ENCODE measurements at regions not wholly inside any gene's neighbourhood (a gene's known extent, or its start where the extent isn't known, plus 50 kb on each side); places are given as distances from the start of the nearest gene placed in this dataset.

- in situ Hi-C loops (cut with HindIII; ENCODE audit: low sequenced_read_pairs): no loop called here
- no peak for DNase-seq (ENCODE audit: low spot score)
Observed at GRCh38 chr14:101020834-101021370, 117.4 kb upstream of the RTL1 start.

GRCh38 chr14:101022121-101022520 is 118.6 kb upstream of the RTL1 start:
- no peak for DNase-seq (ENCODE audit: low spot score)
- in situ Hi-C loops (cut with HindIII; ENCODE audit: low sequenced_read_pairs): no loop called here

- DNase-seq (ENCODE audit: low spot score): no peak
- in situ Hi-C loops (cut with HindIII; ENCODE audit: low sequenced_read_pairs): no loop called here
Observed at GRCh38 chr14:101022916-101023435, 119.5 kb upstream of the RTL1 start.

GRCh38 chr14:101024686-101025085 is 121.2 kb upstream of the RTL1 start:
- in situ Hi-C loops (cut with HindIII; ENCODE audit: low sequenced_read_pairs): no loop called here
- DNase-seq (ENCODE audit: low spot score): no peak

GRCh38 chr14:101025131-101025530 is 121.6 kb upstream of the RTL1 start:
- in situ Hi-C loops (cut with HindIII; ENCODE audit: low sequenced_read_pairs): no loop called here
- DNase-seq (ENCODE audit: low spot score): no peak

- DNase-seq (ENCODE audit: low spot score): no peak
- in situ Hi-C loops (cut with HindIII; ENCODE audit: low sequenced_read_pairs): no loop called here
Observed at GRCh38 chr14:101025696-101026095, 122.2 kb upstream of the RTL1 start.

- DNase-seq (ENCODE audit: low spot score): no peak
- in situ Hi-C loops (cut with HindIII; ENCODE audit: low sequenced_read_pairs): no loop called here
Observed at GRCh38 chr14:101026341-101026740, 122.8 kb upstream of the RTL1 start.

- no peak for DNase-seq (ENCODE audit: low spot score)
- in situ Hi-C loops (cut with HindIII; ENCODE audit: low sequenced_read_pairs): no loop called here
Observed at GRCh38 chr14:101027291-101027690, 123.8 kb upstream of the RTL1 start.

GRCh38 chr14:101027966-101028365 is 124.4 kb upstream of the RTL1 start:
- in situ Hi-C loops (cut with HindIII; ENCODE audit: low sequenced_read_pairs): no loop called here
- DNase-seq (ENCODE audit: low spot score): no peak

GRCh38 chr14:101028971-101029667 is 125.6 kb upstream of the RTL1 start:
- in situ Hi-C loops (cut with HindIII; ENCODE audit: low sequenced_read_pairs): no loop called here
- peak; percentile 75 for DNase-seq (ENCODE audit: low spot score)

GRCh38 chr14:101029668-101030290 is 126.3 kb upstream of the RTL1 start:
- no peak for DNase-seq (ENCODE audit: low spot score)
- in situ Hi-C loops (cut with HindIII; ENCODE audit: low sequenced_read_pairs): no loop called here

GRCh38 chr14:101030586-101030985 is 127.1 kb upstream of the RTL1 start:
- no peak for DNase-seq (ENCODE audit: low spot score)
- in situ Hi-C loops (cut with HindIII; ENCODE audit: low sequenced_read_pairs): no loop called here

- peak; percentile 15 for DNase-seq (ENCODE audit: low spot score)
- in situ Hi-C loops (cut with HindIII; ENCODE audit: low sequenced_read_pairs): no loop called here
Observed at GRCh38 chr14:101031186-101031585, 127.7 kb upstream of the RTL1 start.

GRCh38 chr14:101031721-101032120 is 128.2 kb upstream of the RTL1 start:
- DNase-seq (ENCODE audit: low spot score): no peak
- in situ Hi-C loops (cut with HindIII; ENCODE audit: low sequenced_read_pairs): no loop called here

- in situ Hi-C loops (cut with HindIII; ENCODE audit: low sequenced_read_pairs): no loop called here
- no peak for DNase-seq (ENCODE audit: low spot score)
Observed at GRCh38 chr14:101032433-101032832, 128.9 kb upstream of the RTL1 start.

GRCh38 chr14:101033006-101033405 is 129.5 kb upstream of the RTL1 start:
- in situ Hi-C loops (cut with HindIII; ENCODE audit: low sequenced_read_pairs): no loop called here
- DNase-seq (ENCODE audit: low spot score): no peak

GRCh38 chr14:101033446-101034165 is 130.1 kb upstream of the RTL1 start:
- no peak for DNase-seq (ENCODE audit: low spot score)
- in situ Hi-C loops (cut with HindIII; ENCODE audit: low sequenced_read_pairs): no loop called here

GRCh38 chr14:101034986-101035385 is 131.5 kb upstream of the RTL1 start:
- in situ Hi-C loops (cut with HindIII; ENCODE audit: low sequenced_read_pairs): no loop called here

GRCh38 chr14:101035466-101036225 is 132.1 kb upstream of the RTL1 start:
- in situ Hi-C loops (cut with HindIII; ENCODE audit: low sequenced_read_pairs): no loop called here
- DNase-seq (ENCODE audit: low spot score): no peak

More at GRCh38 chr14:101034986-101035385, 131.5 kb upstream of the RTL1 start:
- DNase-seq (ENCODE audit: low spot score): no peak

Data from G401 (cell line).